HepG2 (cell line): ENCODE measurements at regions not wholly inside any gene's neighbourhood (a gene's known extent, or its start where the extent isn't known, plus 50 kb on each side); places are given as distances from the start of the nearest gene placed in this dataset.

Experiments used
- FOXC1 ChIP-seq: sonication (generic); formaldehyde crosslinking; IDR thresholded peaks from 2 replicates; pipeline ENCODE4 v1.8.0; 2022; ENCODE audit warnings: mild to moderate bottlenecking, missing genetic modification reagents, borderline replicate concordance
- FOXK2 ChIP-seq: fragments of 450-650 bp; IDR thresholded peaks from 2 replicates; pipeline ENCODE4 v1.6.1; 2016
- HNF4A ChIP-seq: sonication (generic); formaldehyde crosslinking; IDR thresholded peaks from 2 replicates; pipeline ENCODE4 v1.4.0; 2020; ENCODE audit warnings: missing genetic modification reagents
- HOXA3 ChIP-seq: sonication (generic); formaldehyde crosslinking; IDR thresholded peaks from 2 replicates; pipeline ENCODE4 v1.5.0; 2020; ENCODE audit warnings: missing genetic modification reagents
- HOXA7 ChIP-seq: sonication (generic); formaldehyde crosslinking; IDR thresholded peaks from 2 replicates; pipeline ENCODE4 v1.8.1; 2022; ENCODE audit warnings: mild to moderate bottlenecking, missing genetic modification reagents, moderate library complexity
- MAF1 ChIP-seq: sonication (generic); formaldehyde crosslinking; IDR thresholded peaks from 2 replicates; pipeline ENCODE4 v1.5.0; 2020; ENCODE audit warnings: missing genetic modification reagents, borderline replicate concordance
- MIXL1 ChIP-seq: IDR thresholded peaks from 2 replicates; pipeline ENCODE4 v1.6.1; 2016
- MXI1 ChIP-seq: IDR thresholded peaks from 3 replicates; pipeline ENCODE4 v1.6.1; 2012; ENCODE audit warnings: low read depth, low read length, inconsistent platforms, borderline replicate concordance
- NAIF1 ChIP-seq: sonication (generic); formaldehyde crosslinking; IDR thresholded peaks from 2 replicates; pipeline ENCODE4 v1.5.0; 2020; ENCODE audit warnings: mild to moderate bottlenecking, missing genetic modification reagents, borderline replicate concordance
- PHF20 ChIP-seq: sonication (generic); formaldehyde crosslinking; IDR thresholded peaks from 2 replicates; pipeline ENCODE4 v1.5.0; 2020; ENCODE audit warnings: mild to moderate bottlenecking, missing genetic modification reagents
- SIN3A ChIP-seq: IDR thresholded peaks from 2 replicates; pipeline ENCODE4 v1.6.1; 2011; ENCODE audit warnings: low read depth, mild to moderate bottlenecking, control low read depth, low read length, borderline replicate concordance
- SNRNP70 ChIP-seq: fragments of 200-400 bp; formaldehyde crosslinking; IDR thresholded peaks from 2 replicates; pipeline ENCODE4 v1.6.1; 2017; ENCODE audit warnings: mild to moderate bottlenecking, low read depth, low read length, moderate library complexity
- SP4 ChIP-seq: sonication (generic); formaldehyde crosslinking; IDR thresholded peaks from 2 replicates; pipeline ENCODE4 v1.8.1; 2023; ENCODE audit warnings: mild to moderate bottlenecking, missing genetic modification reagents
- ZKSCAN8 ChIP-seq: IDR thresholded peaks from 2 replicates; pipeline ENCODE4 v1.6.1; 2016; ENCODE audit warnings: borderline replicate concordance, missing genetic modification reagents, missing compliant biosample characterization
- ZNF230 ChIP-seq: sonication (generic); formaldehyde crosslinking; IDR thresholded peaks from 2 replicates; pipeline ENCODE4 v1.4.0; 2020; ENCODE audit warnings: mild to moderate bottlenecking, missing genetic modification reagents
- ZNF747 ChIP-seq: sonication (generic); formaldehyde crosslinking; IDR thresholded peaks from 2 replicates; pipeline ENCODE4 v1.8.1; 2023; ENCODE audit warnings: missing genetic modification reagents, mild to moderate bottlenecking, borderline replicate concordance
- ZNF841 ChIP-seq: sonication (generic); formaldehyde crosslinking; IDR thresholded peaks from 2 replicates; pipeline ENCODE4 v1.8.1; 2023; ENCODE audit warnings: missing genetic modification reagents, borderline replicate concordance
- ZSCAN25 ChIP-seq: sonication (generic); formaldehyde crosslinking; IDR thresholded peaks from 2 replicates; pipeline ENCODE4 v1.8.0; 2022; ENCODE audit warnings: mild to moderate bottlenecking, missing genetic modification reagents
- TF ChIP-seq, protein P1 (sequence below): IDR thresholded peaks from 2 replicates; pipeline ENCODE4 v1.6.1; 2016; ENCODE audit warnings: mild to moderate bottlenecking
- TF ChIP-seq, protein P2 (sequence below): sonication (generic); formaldehyde crosslinking; IDR thresholded peaks from 2 replicates; pipeline ENCODE4 v1.8.0; 2022; ENCODE audit warnings: missing genetic modification reagents, mild to moderate bottlenecking, borderline replicate concordance
- TF ChIP-seq, protein P3 (sequence below): sonication (generic); formaldehyde crosslinking; IDR thresholded peaks from 2 replicates; pipeline ENCODE4 v1.8.1; 2023; ENCODE audit warnings: mild to moderate bottlenecking, missing genetic modification reagents, borderline replicate concordance
- TF ChIP-seq, protein P4 (sequence below): sonication (generic); formaldehyde crosslinking; IDR thresholded peaks from 2 replicates; pipeline ENCODE4 v1.4.0; 2020; ENCODE audit warnings: mild to moderate bottlenecking, missing genetic modification reagents
- TF ChIP-seq, protein P5 (sequence below): IDR thresholded peaks from 2 replicates; pipeline ENCODE4 v1.6.1; 2016
- TF ChIP-seq, protein P6 (sequence below): conservative IDR thresholded peaks from 2 replicates; pipeline ENCODE4 v1.6.1; 2018; ENCODE audit warnings: missing genetic modification reagents

DNA sequence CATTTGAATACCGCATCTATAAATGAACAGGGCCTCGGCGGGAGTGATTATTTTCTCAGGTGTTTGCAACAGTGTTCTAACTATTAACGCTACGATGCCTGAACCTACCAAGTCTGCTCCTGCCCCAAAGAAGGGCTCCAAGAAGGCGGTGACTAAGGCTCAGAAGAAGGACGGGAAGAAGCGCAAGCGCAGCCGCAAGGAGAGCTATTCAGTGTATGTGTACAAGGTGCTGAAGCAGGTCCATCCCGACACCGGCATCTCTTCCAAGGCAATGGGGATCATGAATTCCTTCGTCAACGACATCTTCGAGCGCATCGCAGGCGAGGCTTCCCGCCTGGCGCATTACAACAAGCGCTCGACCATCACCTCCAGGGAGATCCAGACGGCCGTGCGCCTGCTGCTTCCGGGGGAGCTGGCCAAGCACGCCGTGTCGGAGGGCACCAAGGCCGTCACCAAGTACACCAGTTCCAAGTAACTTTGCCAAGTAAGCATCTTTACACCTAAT is 70.9 kb downstream of the HFE start (continued):
- TF ChIP-seq HOXA7 (CRISPR knock-in tag), result no peak
- TF ChIP-seq, protein P1, sequence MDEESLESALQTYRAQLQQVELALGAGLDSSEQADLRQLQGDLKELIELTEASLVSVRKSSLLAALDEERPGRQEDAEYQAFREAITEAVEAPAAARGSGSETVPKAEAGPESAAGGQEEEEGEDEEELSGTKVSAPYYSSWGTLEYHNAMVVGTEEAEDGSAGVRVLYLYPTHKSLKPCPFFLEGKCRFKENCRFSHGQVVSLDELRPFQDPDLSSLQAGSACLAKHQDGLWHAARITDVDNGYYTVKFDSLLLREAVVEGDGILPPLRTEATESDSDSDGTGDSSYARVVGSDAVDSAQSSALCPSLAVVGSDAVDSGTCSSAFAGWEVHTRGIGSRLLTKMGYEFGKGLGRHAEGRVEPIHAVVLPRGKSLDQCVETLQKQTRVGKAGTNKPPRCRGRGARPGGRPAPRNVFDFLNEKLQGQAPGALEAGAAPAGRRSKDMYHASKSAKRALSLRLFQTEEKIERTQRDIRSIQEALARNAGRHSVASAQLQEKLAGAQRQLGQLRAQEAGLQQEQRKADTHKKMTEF (CRISPR knock-in tag), result peak; percentile 86
- peak; percentile 87 for TF ChIP-seq HOXA3 (CRISPR knock-in tag)
- TF ChIP-seq, protein P2, sequence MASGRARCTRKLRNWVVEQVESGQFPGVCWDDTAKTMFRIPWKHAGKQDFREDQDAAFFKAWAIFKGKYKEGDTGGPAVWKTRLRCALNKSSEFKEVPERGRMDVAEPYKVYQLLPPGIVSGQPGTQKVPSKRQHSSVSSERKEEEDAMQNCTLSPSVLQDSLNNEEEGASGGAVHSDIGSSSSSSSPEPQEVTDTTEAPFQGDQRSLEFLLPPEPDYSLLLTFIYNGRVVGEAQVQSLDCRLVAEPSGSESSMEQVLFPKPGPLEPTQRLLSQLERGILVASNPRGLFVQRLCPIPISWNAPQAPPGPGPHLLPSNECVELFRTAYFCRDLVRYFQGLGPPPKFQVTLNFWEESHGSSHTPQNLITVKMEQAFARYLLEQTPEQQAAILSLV (CRISPR knock-in tag), result no peak; the same call in 1 of the 2 replicates
- peak; percentile 61 for TF ChIP-seq PHF20
- peak; percentile 91; the same call in 1 of the 2 replicates for TF ChIP-seq SIN3A
- TF ChIP-seq MIXL1, result no peak
- TF ChIP-seq, protein P3, sequence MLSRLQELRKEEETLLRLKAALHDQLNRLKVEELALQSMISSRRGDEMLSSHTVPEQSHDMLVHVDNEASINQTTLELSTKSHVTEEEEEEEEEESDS, result peak; percentile 15; the same call in 1 of the 2 replicates
- no peak for TF ChIP-seq SNRNP70
- TF ChIP-seq MAF1 (CRISPR knock-in tag), result 0 out of 2 replicates have a peak, but pooled peaks have one; percentile 70
- TF ChIP-seq HNF4A (CRISPR knock-in tag), result peak; percentile 3; the same call in 1 of the 2 replicates
- TF ChIP-seq MXI1, result peak; percentile 16; the same call in 2 of the 3 replicates
- no peak for TF ChIP-seq ZSCAN25 (CRISPR knock-in tag)
- TF ChIP-seq SP4 (CRISPR knock-in tag), result no peak; the same call in 1 of the 2 replicates
- no peak; the same call in 1 of the 2 replicates for TF ChIP-seq ZNF841 (CRISPR knock-in tag)
- TF ChIP-seq ZNF230 (CRISPR knock-in tag), result peak; percentile 21; the same call in 1 of the 2 replicates
- TF ChIP-seq, protein P4, sequence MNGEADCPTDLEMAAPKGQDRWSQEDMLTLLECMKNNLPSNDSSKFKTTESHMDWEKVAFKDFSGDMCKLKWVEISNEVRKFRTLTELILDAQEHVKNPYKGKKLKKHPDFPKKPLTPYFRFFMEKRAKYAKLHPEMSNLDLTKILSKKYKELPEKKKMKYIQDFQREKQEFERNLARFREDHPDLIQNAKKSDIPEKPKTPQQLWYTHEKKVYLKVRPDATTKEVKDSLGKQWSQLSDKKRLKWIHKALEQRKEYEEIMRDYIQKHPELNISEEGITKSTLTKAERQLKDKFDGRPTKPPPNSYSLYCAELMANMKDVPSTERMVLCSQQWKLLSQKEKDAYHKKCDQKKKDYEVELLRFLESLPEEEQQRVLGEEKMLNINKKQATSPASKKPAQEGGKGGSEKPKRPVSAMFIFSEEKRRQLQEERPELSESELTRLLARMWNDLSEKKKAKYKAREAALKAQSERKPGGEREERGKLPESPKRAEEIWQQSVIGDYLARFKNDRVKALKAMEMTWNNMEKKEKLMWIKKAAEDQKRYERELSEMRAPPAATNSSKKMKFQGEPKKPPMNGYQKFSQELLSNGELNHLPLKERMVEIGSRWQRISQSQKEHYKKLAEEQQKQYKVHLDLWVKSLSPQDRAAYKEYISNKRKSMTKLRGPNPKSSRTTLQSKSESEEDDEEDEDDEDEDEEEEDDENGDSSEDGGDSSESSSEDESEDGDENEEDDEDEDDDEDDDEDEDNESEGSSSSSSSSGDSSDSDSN (CRISPR knock-in tag), result peak; percentile 97
- TF ChIP-seq ZKSCAN8, result no peak; the same call in 1 of the 2 replicates
- TF ChIP-seq NAIF1, result peak; percentile 37; the same call in 1 of the 2 replicates
- TF ChIP-seq, protein P5, sequence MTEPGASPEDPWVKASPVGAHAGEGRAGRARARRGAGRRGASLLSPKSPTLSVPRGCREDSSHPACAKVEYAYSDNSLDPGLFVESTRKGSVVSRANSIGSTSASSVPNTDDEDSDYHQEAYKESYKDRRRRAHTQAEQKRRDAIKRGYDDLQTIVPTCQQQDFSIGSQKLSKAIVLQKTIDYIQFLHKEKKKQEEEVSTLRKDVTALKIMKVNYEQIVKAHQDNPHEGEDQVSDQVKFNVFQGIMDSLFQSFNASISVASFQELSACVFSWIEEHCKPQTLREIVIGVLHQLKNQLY (CRISPR knock-in tag), result no peak; the same call in 1 of the 2 replicates
- TF ChIP-seq FOXC1 (CRISPR knock-in tag), result peak; percentile 81; the same call in 1 of the 2 replicates
- TF ChIP-seq FOXK2, result no peak; the same call in 1 of the 2 replicates
- TF ChIP-seq ZNF747 (CRISPR knock-in tag), result peak; percentile 54; the same call in 1 of the 2 replicates
- TF ChIP-seq, protein P6, sequence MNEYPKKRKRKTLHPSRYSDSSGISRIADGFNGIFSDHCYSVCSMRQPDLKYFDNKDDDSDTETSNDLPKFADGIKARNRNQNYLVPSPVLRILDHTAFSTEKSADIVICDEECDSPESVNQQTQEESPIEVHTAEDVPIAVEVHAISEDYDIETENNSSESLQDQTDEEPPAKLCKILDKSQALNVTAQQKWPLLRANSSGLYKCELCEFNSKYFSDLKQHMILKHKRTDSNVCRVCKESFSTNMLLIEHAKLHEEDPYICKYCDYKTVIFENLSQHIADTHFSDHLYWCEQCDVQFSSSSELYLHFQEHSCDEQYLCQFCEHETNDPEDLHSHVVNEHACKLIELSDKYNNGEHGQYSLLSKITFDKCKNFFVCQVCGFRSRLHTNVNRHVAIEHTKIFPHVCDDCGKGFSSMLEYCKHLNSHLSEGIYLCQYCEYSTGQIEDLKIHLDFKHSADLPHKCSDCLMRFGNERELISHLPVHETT (CRISPR knock-in tag), result peak; percentile 70; the same call in 1 of the 2 replicates
